Body of pancreas (tissue), 4 donors: ENCODE measurements at regions not wholly inside any gene's neighbourhood (a gene's known extent, or its start where the extent isn't known, plus 50 kb on each side); places are given as distances from the start of the nearest gene placed in this dataset.

ENCODE experiments used
- POLR2A ChIP-seq, 3 donors: fragments of 450-650 bp; IDR thresholded peaks; one replicate each; pipeline ENCODE4 v1.6.1; 2016; ENCODE audit warnings: antibody characterized with exemption in 3 of 3, mild to moderate bottlenecking in 2 of 3
- TF ChIP-seq, protein P1 (sequence below), 7 experiments: fragments of 450-650 bp in 4 of 7; fragments of 200-600 bp in 3 of 7; sonication (generic) in 3 of 7; IDR thresholded peaks; one replicate each; pipeline ENCODE4 v1.5.1; 2016 to 2019; ENCODE audit warnings: antibody characterized with exemption in 7 of 7

GRCh38 chr2:198387677-198388076 lies 583.3 kb downstream of the PLCL1 start:
- TF ChIP-seq, protein P1, sequence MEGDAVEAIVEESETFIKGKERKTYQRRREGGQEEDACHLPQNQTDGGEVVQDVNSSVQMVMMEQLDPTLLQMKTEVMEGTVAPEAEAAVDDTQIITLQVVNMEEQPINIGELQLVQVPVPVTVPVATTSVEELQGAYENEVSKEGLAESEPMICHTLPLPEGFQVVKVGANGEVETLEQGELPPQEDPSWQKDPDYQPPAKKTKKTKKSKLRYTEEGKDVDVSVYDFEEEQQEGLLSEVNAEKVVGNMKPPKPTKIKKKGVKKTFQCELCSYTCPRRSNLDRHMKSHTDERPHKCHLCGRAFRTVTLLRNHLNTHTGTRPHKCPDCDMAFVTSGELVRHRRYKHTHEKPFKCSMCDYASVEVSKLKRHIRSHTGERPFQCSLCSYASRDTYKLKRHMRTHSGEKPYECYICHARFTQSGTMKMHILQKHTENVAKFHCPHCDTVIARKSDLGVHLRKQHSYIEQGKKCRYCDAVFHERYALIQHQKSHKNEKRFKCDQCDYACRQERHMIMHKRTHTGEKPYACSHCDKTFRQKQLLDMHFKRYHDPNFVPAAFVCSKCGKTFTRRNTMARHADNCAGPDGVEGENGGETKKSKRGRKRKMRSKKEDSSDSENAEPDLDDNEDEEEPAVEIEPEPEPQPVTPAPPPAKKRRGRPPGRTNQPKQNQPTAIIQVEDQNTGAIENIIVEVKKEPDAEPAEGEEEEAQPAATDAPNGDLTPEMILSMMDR (IDR thresholded peaks at IDR 0.05), result no peak
- no peak for TF ChIP-seq POLR2A (IDR thresholded peaks at IDR 0.05)
